Breast epithelium (tissue), 4 donors: ENCODE measurements at regions not wholly inside any gene's neighbourhood (a gene's known extent, or its start where the extent isn't known, plus 50 kb on each side); places are given as distances from the start of the nearest gene placed in this dataset.

ENCODE experiments used
- DNase-seq, 2 donors: peaks; one replicate each; pipeline ENCODE4 v3.0.0-alpha.2; 2019; ENCODE audit warnings: low spot score in 2 of 2
- H3K27ac ChIP-seq, 2 donors: fragments of 200-600 bp; sonication (generic) in 1 of 2; one replicate each; pipeline ENCODE4 v1.5.1; 2016 to 2019; ENCODE audit warnings: mild to moderate bottlenecking in 1 of 2
- H3K27me3 ChIP-seq, 2 donors: fragments of 200-600 bp; sonication (generic) in 1 of 2; one replicate each; pipeline versions ENCODE4 v1.5.1 to v1.6.0; 2017 to 2019; ENCODE audit warnings: control low read depth in 1 of 2, mild to moderate bottlenecking in 1 of 2
- H3K36me3 ChIP-seq: fragments of 200-600 bp; one replicate; pipeline ENCODE4 v1.5.1; 2019
- H3K4me1 ChIP-seq, 2 donors: fragments of 200-600 bp; sonication (generic); one replicate each; pipeline ENCODE4 v1.5.1; 2016 to 2019; ENCODE audit warnings: control low read depth in 1 of 2
- H3K4me3 ChIP-seq, 3 donors: fragments of 200-600 bp; sonication (generic); 1 replicate in 2 of 3; 2 replicates in 1 of 3; pipeline ENCODE4 v1.5.1; 2016 to 2019; ENCODE audit warnings: mild to moderate bottlenecking in 3 of 3, moderate library complexity in 2 of 3
- H3K9me3 ChIP-seq, 2 donors: fragments of 200-600 bp; sonication (generic) in 1 of 2; one replicate each; pipeline ENCODE4 v1.5.1; 2016 to 2019; ENCODE audit warnings: control low read depth in 1 of 2
- CTCF ChIP-seq, 3 donors: fragments of 450-650 bp; IDR thresholded peaks; one replicate each; pipeline ENCODE4 v1.5.1; 2016 to 2017; ENCODE audit warnings: antibody characterized with exemption in 3 of 3, mild to moderate bottlenecking in 3 of 3, moderate library complexity in 3 of 3
- POLR2A ChIP-seq: fragments of 450-650 bp; IDR thresholded peaks from one replicate; pipeline ENCODE4 v1.6.1; 2016; ENCODE audit warnings: antibody characterized with exemption, mild to moderate bottlenecking, moderate library complexity
- POLR2AphosphoS5 ChIP-seq, 3 donors: sonication (generic); formaldehyde crosslinking; IDR thresholded peaks; one replicate each; pipeline ENCODE4 v1.6.1; 2017; ENCODE audit warnings: antibody characterized with exemption in 3 of 3
- intact Hi-C: fragments of 100-400 bp; cut with DNase I; formaldehyde crosslinking; loops from one replicate; pipeline ENCODE4 v1.15.1; 2023; ENCODE audit warnings: low total_unique reads

- H3K9me3 ChIP-seq, result peaks cover 0 to 13% of the 10 kb centered on the region in 2 donors
- no peaks in the 10 kb centered on the region for H3K4me1 ChIP-seq
- H3K27ac ChIP-seq, result no peak overlapping the region
- no peaks in the 10 kb centered on the region for H3K27me3 ChIP-seq
- H3K36me3 ChIP-seq, result no peaks in the 10 kb centered on the region
- DNase-seq, result no peak
- intact Hi-C loops, result no loop called here
- no peak for TF ChIP-seq CTCF (IDR thresholded peaks at IDR 0.05)
- no peak for TF ChIP-seq POLR2AphosphoS5 (IDR thresholded peaks at IDR 0.05)
- TF ChIP-seq POLR2A, result no peak
- no peak overlapping the region for H3K4me3 ChIP-seq
Observed at GRCh38 chrX:78603908-78604307, 55.2 kb downstream of the RTL3 start.

- Histone ChIP-seq H3K4me1 (no peaks in the 10 kb centered on the region), H3K4me3 (no peak overlapping the region), H3K27me3 (peaks cover 0 to 7% of the 10 kb centered on the region in 2 donors), H3K9me3 (peaks cover 0 to 25% of the 10 kb centered on the region in 2 donors), H3K36me3 (no peaks in the 10 kb centered on the region), H3K27ac (no peak overlapping the region)
- DNase-seq, result no peak
- no peak for TF ChIP-seq POLR2AphosphoS5 (IDR thresholded peaks at IDR 0.05)
- no peak for TF ChIP-seq POLR2A
- no peak for TF ChIP-seq CTCF (IDR thresholded peaks at IDR 0.05)
- intact Hi-C loops, result no loop called here
Observed at GRCh38 chrX:78595901-78596502, 63.1 kb downstream of the RTL3 start.

GRCh38 chrX:78593701-78594100 lies 65.4 kb downstream of the RTL3 start:
- H3K36me3 ChIP-seq, result no peaks in the 10 kb centered on the region
- no peak overlapping the region for H3K4me3 ChIP-seq
- no peak overlapping the region for H3K27ac ChIP-seq
- intact Hi-C loops, result no loop called here
- DNase-seq, result no peak
- H3K27me3 ChIP-seq, result peaks cover 0 to 7% of the 10 kb centered on the region in 2 donors
- no peaks in the 10 kb centered on the region for H3K4me1 ChIP-seq
- no peak for TF ChIP-seq CTCF (IDR thresholded peaks at IDR 0.05)
- no peak for TF ChIP-seq POLR2AphosphoS5 (IDR thresholded peaks at IDR 0.05)
- no peak for TF ChIP-seq POLR2A
- peaks cover 0 to 12% of the 10 kb centered on the region in 2 donors for H3K9me3 ChIP-seq

GRCh38 chrX:78592030-78592429 lies 67.1 kb downstream of the RTL3 start:
- no peak for DNase-seq
- Histone ChIP-seq H3K27ac (no peak overlapping the region), H3K4me1 (no peaks in the 10 kb centered on the region), H3K9me3 (peaks cover 0 to 12% of the 10 kb centered on the region in 2 donors), H3K27me3 (peaks cover 0 to 7% of the 10 kb centered on the region in 2 donors), H3K4me3 (no peak overlapping the region), H3K36me3 (no peaks in the 10 kb centered on the region)
- intact Hi-C loops, result no loop called here
- TF ChIP-seq POLR2AphosphoS5 (IDR thresholded peaks at IDR 0.05) (no peak), CTCF (IDR thresholded peaks at IDR 0.05) (no peak), POLR2A (no peak)

GRCh38 chrX:78574306-78574705 lies 84.8 kb downstream of the RTL3 start:
- intact Hi-C loops, result no loop called here
- H3K4me3 ChIP-seq, result no peak overlapping the region
- no peaks in the 10 kb centered on the region for H3K9me3 ChIP-seq
- no peaks in the 10 kb centered on the region for H3K36me3 ChIP-seq
- no peak for TF ChIP-seq POLR2A
- no peak for TF ChIP-seq POLR2AphosphoS5 (IDR thresholded peaks at IDR 0.05)
- no peak for TF ChIP-seq CTCF (IDR thresholded peaks at IDR 0.05)
- DNase-seq, result no peak
- no peak overlapping the region for H3K27ac ChIP-seq
- H3K27me3 ChIP-seq, result peaks cover 0 to 21% of the 10 kb centered on the region in 2 donors
- H3K4me1 ChIP-seq, result no peaks in the 10 kb centered on the region
